ENCODE measurements at regions not wholly inside any gene's neighbourhood (a gene's known extent, or its start where the extent isn't known, plus 50 kb on each side); places are given as distances from the start of the nearest gene placed in this dataset.

DNA sequence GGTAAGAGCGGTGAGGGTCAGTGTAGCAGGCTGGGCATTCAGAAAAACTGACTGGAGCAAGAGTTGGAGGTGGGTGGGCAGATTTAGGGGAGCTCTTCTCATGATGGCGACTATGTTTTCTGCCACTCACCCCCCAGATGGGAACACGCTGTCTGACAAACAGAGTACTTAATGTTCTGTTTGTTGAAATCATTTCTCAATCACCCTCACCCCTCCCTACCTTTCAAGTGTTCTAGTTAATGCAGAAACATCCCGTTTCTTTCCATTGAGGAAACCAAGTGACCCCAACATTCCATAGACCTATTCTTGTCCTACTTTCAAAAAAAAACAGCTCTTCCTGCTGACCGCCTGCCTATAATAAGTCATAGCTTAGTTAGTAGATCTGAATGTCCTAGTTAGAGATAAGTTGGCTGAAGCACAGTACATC lies 132.5 kb upstream of the NEDD9 start:
- no peaks in the 10 kb centered on the region for H3K27me3 ChIP-seq
- intact Hi-C loops (cut with DNase I): loop anchor here (10.0 kb wide), 1 partner anchor 140 kb away; no protein-coding TSS in a partner anchor
- H3K4me1 ChIP-seq: peaks cover 50% of the 10 kb centered on the region
- no peak overlapping the region for H3K4me3 ChIP-seq
- ATAC-seq (peak; percentile 89), DNase-seq (no peak)
- no peaks in the 10 kb centered on the region for H3K36me3 ChIP-seq
- no peaks in the 10 kb centered on the region for H3K9me3 ChIP-seq
- TF ChIP-seq, protein P1, sequence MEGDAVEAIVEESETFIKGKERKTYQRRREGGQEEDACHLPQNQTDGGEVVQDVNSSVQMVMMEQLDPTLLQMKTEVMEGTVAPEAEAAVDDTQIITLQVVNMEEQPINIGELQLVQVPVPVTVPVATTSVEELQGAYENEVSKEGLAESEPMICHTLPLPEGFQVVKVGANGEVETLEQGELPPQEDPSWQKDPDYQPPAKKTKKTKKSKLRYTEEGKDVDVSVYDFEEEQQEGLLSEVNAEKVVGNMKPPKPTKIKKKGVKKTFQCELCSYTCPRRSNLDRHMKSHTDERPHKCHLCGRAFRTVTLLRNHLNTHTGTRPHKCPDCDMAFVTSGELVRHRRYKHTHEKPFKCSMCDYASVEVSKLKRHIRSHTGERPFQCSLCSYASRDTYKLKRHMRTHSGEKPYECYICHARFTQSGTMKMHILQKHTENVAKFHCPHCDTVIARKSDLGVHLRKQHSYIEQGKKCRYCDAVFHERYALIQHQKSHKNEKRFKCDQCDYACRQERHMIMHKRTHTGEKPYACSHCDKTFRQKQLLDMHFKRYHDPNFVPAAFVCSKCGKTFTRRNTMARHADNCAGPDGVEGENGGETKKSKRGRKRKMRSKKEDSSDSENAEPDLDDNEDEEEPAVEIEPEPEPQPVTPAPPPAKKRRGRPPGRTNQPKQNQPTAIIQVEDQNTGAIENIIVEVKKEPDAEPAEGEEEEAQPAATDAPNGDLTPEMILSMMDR (IDR thresholded peaks at IDR 0.05): no peak
- peak overlapping the region; percentile 92 for H3K27ac ChIP-seq

DNA sequence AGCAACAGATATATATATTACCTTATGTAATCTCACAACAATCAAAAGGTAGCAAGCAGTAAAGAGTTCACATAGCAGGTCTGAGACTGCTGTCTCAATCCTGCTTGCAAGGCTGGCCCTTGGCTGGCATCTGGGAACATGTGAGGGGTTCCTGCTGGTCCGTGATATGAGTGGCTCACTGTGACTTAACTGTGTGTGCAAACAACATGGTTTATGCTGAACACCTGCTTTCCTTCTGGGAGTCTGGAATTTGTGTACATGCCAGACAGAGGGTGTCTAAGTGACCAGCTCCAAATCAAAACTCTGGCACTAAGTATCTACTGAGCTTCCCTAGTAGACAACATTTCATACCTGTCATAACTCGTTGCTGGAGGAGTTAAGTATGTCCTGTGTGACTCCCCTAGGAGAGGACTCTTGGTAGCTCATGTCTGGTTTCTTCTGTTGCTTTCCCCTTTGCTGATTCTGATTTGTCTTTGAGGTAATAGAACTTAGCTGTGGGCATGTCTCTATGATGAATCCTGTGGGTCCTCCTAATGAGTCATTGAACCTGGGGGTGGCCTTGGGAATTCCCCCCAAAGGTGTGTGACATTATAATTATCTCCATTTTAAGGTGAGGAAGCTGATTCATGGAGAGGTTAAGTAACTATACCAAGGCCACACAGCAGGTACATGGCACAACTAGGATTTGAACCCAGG lies 131.6 kb upstream of the NEDD9 start:
- Histone ChIP-seq H3K4me1 (peaks cover 47% of the 10 kb centered on the region), H3K9me3 (no peaks in the 10 kb centered on the region)
- ATAC-seq: no peak

GRCh38 chr6:11362564-11362963 lies 130.1 kb upstream of the NEDD9 start:
- Histone ChIP-seq H3K27me3 (no peaks in the 10 kb centered on the region), H3K4me1 (peaks cover 55% of the 10 kb centered on the region), H3K27ac (no peak overlapping the region), H3K9me3 (no peaks in the 10 kb centered on the region), H3K4me3 (no peak overlapping the region), H3K36me3 (no peaks in the 10 kb centered on the region)
- DNase-seq (no peak), ATAC-seq (no peak)
- TF ChIP-seq, protein P1 (IDR thresholded peaks at IDR 0.05): no peak
- intact Hi-C loops (cut with DNase I): loop anchor here (10.0 kb wide), 1 partner anchor 138 kb away; no protein-coding TSS in a partner anchor

More for the DNA sequence above, 131.6 kb upstream of the NEDD9 start:
- Histone ChIP-seq H3K36me3 (no peaks in the 10 kb centered on the region), H3K4me3 (no peak overlapping the region), H3K27me3 (no peaks in the 10 kb centered on the region), H3K27ac (peak overlapping the region; percentile 92)
- intact Hi-C loops (cut with DNase I): loop anchor here (10.0 kb wide), 1 partner anchor 139 kb away; no protein-coding TSS in a partner anchor
- DNase-seq: no peak
- TF ChIP-seq, protein P1 (IDR thresholded peaks at IDR 0.05): no peak

DNA sequence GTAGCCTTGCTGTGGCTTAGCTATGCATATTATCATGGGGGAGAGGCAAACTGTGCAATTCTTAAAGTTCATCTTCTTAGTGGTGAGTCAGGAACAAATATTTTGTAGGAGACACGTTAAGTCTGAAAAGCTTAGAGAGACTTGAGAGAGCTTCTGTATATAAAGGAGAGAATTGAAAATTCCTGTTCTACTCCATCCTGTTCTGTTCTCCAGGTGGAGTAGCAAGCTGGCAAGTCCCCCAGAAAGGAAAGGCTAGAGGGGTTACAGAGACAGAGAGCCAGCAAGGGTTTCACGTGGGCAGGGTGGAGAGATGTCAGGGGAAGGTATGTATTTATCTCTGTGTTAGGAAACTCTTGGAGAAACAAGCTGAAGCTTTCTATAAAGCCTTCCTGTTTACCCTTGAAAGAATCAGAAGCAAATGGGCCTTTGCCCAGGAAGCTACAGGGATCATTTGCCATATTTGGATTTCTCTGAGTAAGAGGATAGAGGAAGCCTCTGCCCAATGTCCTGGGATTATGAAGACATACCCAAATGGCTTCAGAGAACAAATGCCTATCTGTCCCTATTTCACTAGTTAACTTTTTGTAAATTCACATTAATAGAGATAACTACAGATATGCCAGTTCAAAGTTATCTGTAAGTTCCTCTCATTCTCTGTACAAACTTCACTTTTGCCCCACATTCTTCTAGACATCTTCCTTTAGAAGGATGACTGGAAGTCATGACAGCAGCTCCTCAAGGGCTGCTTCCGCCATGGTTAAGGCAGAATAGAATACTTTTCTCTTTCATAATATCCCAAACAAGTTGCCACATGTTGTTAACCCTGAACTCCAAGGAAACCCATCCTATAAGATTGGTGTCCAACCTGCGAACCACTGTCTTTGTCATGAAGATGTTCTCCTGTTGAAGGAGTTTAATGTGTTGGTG lies 126.7 kb upstream of the NEDD9 start:
- ATAC-seq (peak; percentile 35), DNase-seq (no peak)
- Histone ChIP-seq H3K4me3 (no peak overlapping the region), H3K36me3 (no peaks in the 10 kb centered on the region), H3K9me3 (no peaks in the 10 kb centered on the region), H3K27me3 (no peaks in the 10 kb centered on the region), H3K27ac (peak overlapping the region; percentile 45), H3K4me1 (peaks cover 34% of the 10 kb centered on the region)
- TF ChIP-seq, protein P1 (IDR thresholded peaks at IDR 0.05): no peak
- intact Hi-C loops (cut with DNase I): no loop called here

- no peak for DNase-seq
- intact Hi-C loops (cut with DNase I): no loop called here
- Histone ChIP-seq H3K27ac (peak overlapping the region; percentile 82), H3K4me1 (peaks cover 28% of the 10 kb centered on the region), H3K36me3 (no peaks in the 10 kb centered on the region), H3K27me3 (no peaks in the 10 kb centered on the region), H3K9me3 (no peaks in the 10 kb centered on the region), H3K4me3 (no peak overlapping the region)
- ATAC-seq: peak; percentile 48
- TF ChIP-seq, protein P1 (IDR thresholded peaks at IDR 0.05): no peak
Observed at GRCh38 chr6:11357285-11357684, 124.8 kb upstream of the NEDD9 start.

All from upper lobe of right lung (tissue), 1 donor.